Smooth muscle cell (in vitro differentiated cells): ENCODE measurements at regions not wholly inside any gene's neighbourhood (a gene's known extent, or its start where the extent isn't known, plus 50 kb on each side); places are given as distances from the start of the nearest gene placed in this dataset.

Experiments used
- DNase-seq: peaks from one replicate; lab custom pipeline; 2025; ENCODE audit not compliant: unreplicated experiment; lab: John Stamatoyannopoulos, UW
- H2AFZ ChIP-seq: fragments of 200-600 bp; sonication (generic); 2 replicates; pipeline ENCODE4 v1.6.0; 2016; ENCODE audit warnings: antibody characterized with exemption, low read depth, mild to moderate bottlenecking
- H3F3A ChIP-seq: fragments of 200-600 bp; sonication (generic); 2 replicates; pipeline ENCODE4 v1.6.0; 2017; ENCODE audit warnings: antibody characterized with exemption, low read depth
- H3K27ac ChIP-seq: fragments of 200-600 bp; sonication (generic); 2 replicates; pipeline ENCODE4 v1.5.1; 2016; ENCODE audit warnings: low read depth, mild to moderate bottlenecking
- H3K27me3 ChIP-seq: fragments of 200-600 bp; sonication (generic); 2 replicates; pipeline ENCODE4 v1.6.1; 2016; ENCODE audit warnings: low read depth, mild to moderate bottlenecking
- H3K36me3 ChIP-seq: fragments of 200-600 bp; sonication (generic); 2 replicates; pipeline ENCODE4 v1.5.1; 2016; ENCODE audit warnings: low read depth
- H3K4me1 ChIP-seq: fragments of 200-600 bp; sonication (generic); 2 replicates; pipeline ENCODE4 v1.5.1; 2016; ENCODE audit warnings: low read depth
- H3K4me2 ChIP-seq: fragments of 200-600 bp; sonication (generic); 2 replicates; pipeline ENCODE4 v1.6.0; 2016; ENCODE audit warnings: mild to moderate bottlenecking
- H3K4me3 ChIP-seq: fragments of 200-600 bp; sonication (generic); 2 replicates; pipeline ENCODE4 v1.5.1; 2016; ENCODE audit warnings: mild to moderate bottlenecking
- H3K79me2 ChIP-seq: fragments of 200-600 bp; sonication (generic); 2 replicates; pipeline ENCODE4 v1.6.0; 2016; ENCODE audit warnings: low read depth, mild to moderate bottlenecking
- H3K9ac ChIP-seq: fragments of 200-600 bp; sonication (generic); 2 replicates; pipeline ENCODE4 v1.6.0; 2016; ENCODE audit warnings: low read depth
- H3K9me3 ChIP-seq: fragments of 200-600 bp; sonication (generic); replicated peaks from 2 replicates; pipeline ENCODE4 v1.5.1; 2016; ENCODE audit warnings: low read depth
- H4K20me1 ChIP-seq: fragments of 200-600 bp; sonication (generic); 2 replicates; pipeline ENCODE4 v1.6.0; 2016; ENCODE audit warnings: low read depth
- CTCF ChIP-seq: fragments of 200-600 bp; sonication (generic); IDR thresholded peaks from 2 replicates; pipeline ENCODE4 v1.5.1; 2017; ENCODE audit warnings: borderline replicate concordance, mild to moderate bottlenecking, antibody characterized with exemption; ENCODE audit not compliant: insufficient read depth, poor library complexity, severe bottlenecking
- WGBS: methylation state at CpG from one replicate; pipeline ENCODE4 v1.1.7; 2016; ENCODE audit warnings: low lambda C conversion rate; 5-methylcytosine and 5-hydroxymethylcytosine counted together

GRCh38 chr13:68145852-68146251, 915.7 kb upstream of the PCDH9 start:
- no peaks in the 10 kb centered on the region for H3K9me3 ChIP-seq
- 83% methylated on average over 2 of the region's 2 CpGs for WGBS

GRCh38 chr13:68128297-68128915, 898.3 kb upstream of the PCDH9 start:
- no peaks in the 10 kb centered on the region for H4K20me1 ChIP-seq
- H3F3A ChIP-seq, result no peaks in the 10 kb centered on the region
- 94% methylated on average over 7 of the region's 7 CpGs for WGBS
- H3K79me2 ChIP-seq, result no peaks in the 10 kb centered on the region
- H3K27me3 ChIP-seq, result no peaks in the 10 kb centered on the region
- H2AFZ ChIP-seq, result no peak overlapping the region
- H3K4me3 ChIP-seq, result no peak overlapping the region
- no peaks in the 10 kb centered on the region for H3K4me1 ChIP-seq
- no peaks in the 10 kb centered on the region for H3K36me3 ChIP-seq
- no peak overlapping the region for H3K9ac ChIP-seq
- TF ChIP-seq CTCF, result no peak
- H3K27ac ChIP-seq, result no peak overlapping the region
- H3K9me3 ChIP-seq, result no peaks in the 10 kb centered on the region
- no peak for DNase-seq
- H3K4me2 ChIP-seq, result no peak overlapping the region

More at GRCh38 chr13:68145852-68146251, 915.7 kb upstream of the PCDH9 start:
- Histone ChIP-seq H4K20me1 (no peaks in the 10 kb centered on the region), H3K9ac (no peak overlapping the region), H2AFZ (no peak overlapping the region), H3K4me2 (no peak overlapping the region), H3K4me1 (no peaks in the 10 kb centered on the region), H3K4me3 (no peak overlapping the region), H3K27me3 (no peaks in the 10 kb centered on the region), H3F3A (no peaks in the 10 kb centered on the region), H3K36me3 (no peaks in the 10 kb centered on the region), H3K27ac (no peak overlapping the region), H3K79me2 (no peaks in the 10 kb centered on the region)
- DNase-seq, result no peak
- no peak for TF ChIP-seq CTCF

GRCh38 chr13:68125087-68125480, 894.9 kb upstream of the PCDH9 start:
- Histone ChIP-seq H3K36me3 (no peaks in the 10 kb centered on the region), H2AFZ (no peak overlapping the region), H3K4me3 (no peak overlapping the region), H4K20me1 (no peaks in the 10 kb centered on the region), H3K9me3 (no peaks in the 10 kb centered on the region), H3K27me3 (no peaks in the 10 kb centered on the region), H3F3A (no peaks in the 10 kb centered on the region), H3K9ac (no peak overlapping the region), H3K4me2 (no peak overlapping the region), H3K27ac (no peak overlapping the region), H3K4me1 (no peaks in the 10 kb centered on the region), H3K79me2 (no peaks in the 10 kb centered on the region)
- 81% methylated on average over 2 of the region's 2 CpGs for WGBS
- no peak for TF ChIP-seq CTCF
- DNase-seq, result no peak

- DNase-seq, result no peak
- H3K27ac ChIP-seq, result no peak overlapping the region
- H3K4me3 ChIP-seq, result no peak overlapping the region
- H3K9me3 ChIP-seq, result no peaks in the 10 kb centered on the region
- H3F3A ChIP-seq, result no peaks in the 10 kb centered on the region
- no peaks in the 10 kb centered on the region for H3K36me3 ChIP-seq
- no peaks in the 10 kb centered on the region for H4K20me1 ChIP-seq
- no peaks in the 10 kb centered on the region for H3K4me1 ChIP-seq
- H3K9ac ChIP-seq, result no peak overlapping the region
- no peak overlapping the region for H2AFZ ChIP-seq
- WGBS, result 86% methylated on average over 2 of the region's 2 CpGs
- H3K79me2 ChIP-seq, result no peaks in the 10 kb centered on the region
- no peak for TF ChIP-seq CTCF
- no peak overlapping the region for H3K4me2 ChIP-seq
- H3K27me3 ChIP-seq, result no peaks in the 10 kb centered on the region
Observed at GRCh38 chr13:68124437-68125086, 894.4 kb upstream of the PCDH9 start.
